Adrenal gland (tissue), 9 donors: ENCODE measurements at regions not wholly inside any gene's neighbourhood (a gene's known extent, or its start where the extent isn't known, plus 50 kb on each side); places are given as distances from the start of the nearest gene placed in this dataset.

Experiments
- DNase-seq, 7 donors: peaks; one replicate each; pipeline ENCODE4 v3.0.0-alpha.2; 2019 to 2020
- H3K27ac ChIP-seq, 5 donors: fragments of 200-600 bp; sonication (generic) in 4 of 5; 1 replicate in 3 of 5; 2 replicates in 2 of 5; pipeline versions ENCODE4 v1.5.1 to v1.8.0; 2016 to 2020; ENCODE audit warnings: mild to moderate bottlenecking in 1 of 5
- H3K27me3 ChIP-seq: fragments of 200-600 bp; 2 replicates; pipeline ENCODE4 v1.8.0; 2021
- H3K36me3 ChIP-seq, 2 donors: fragments of 200-600 bp; replicated peaks in 1 of 2; 1 replicate in 1 of 2; 2 replicates in 1 of 2; pipeline versions ENCODE4 v1.5.1 to v1.8.0; 2018 to 2022
- H3K4me1 ChIP-seq, 2 donors: fragments of 200-600 bp; replicated peaks in 1 of 2; 1 replicate in 1 of 2; 2 replicates in 1 of 2; pipeline versions ENCODE4 v1.5.1 to v1.8.0; 2018 to 2021
- H3K4me3 ChIP-seq, 4 donors: fragments of 200-600 bp; sonication (generic) in 3 of 4; one replicate each; pipeline ENCODE4 v1.5.1; 2016 to 2018
- H3K9me3 ChIP-seq, 3 donors: fragments of 200-600 bp; sonication (generic) in 1 of 3; replicated peaks in 1 of 3; 1 replicate in 2 of 3; 2 replicates in 1 of 3; pipeline versions ENCODE4 v1.5.1 to v1.8.0; 2016 to 2021
- CTCF ChIP-seq, 6 experiments: fragments of 450-650 bp in 4 of 6; fragments of 200-600 bp in 2 of 6; sonication (generic) in 1 of 6; IDR thresholded peaks; 1 replicate in 5 of 6; 2 replicates in 1 of 6; pipeline versions ENCODE4 v1.5.1 to v1.8.0; 2016 to 2021; ENCODE audit warnings: antibody characterized with exemption in 6 of 6, mild to moderate bottlenecking in 2 of 6, moderate library complexity in 1 of 6
- POLR2A ChIP-seq, 2 donors: fragments of 450-650 bp; IDR thresholded peaks; one replicate each; pipeline ENCODE4 v1.6.1; 2017; ENCODE audit warnings: antibody characterized with exemption in 2 of 2, mild to moderate bottlenecking in 2 of 2, moderate library complexity in 1 of 2
- WGBS, 4 donors: extraction: QIAGEN DNeasy Blood & Tissue Kit in 2 of 4; methylation state at CpG; one replicate each; pipeline versions ENCODE4 v1.1.5 to v1.1.7; 2013 to 2017; 5-methylcytosine and 5-hydroxymethylcytosine counted together
- intact Hi-C, 2 donors: fragments of 100-400 bp; cut with DNase I; formaldehyde crosslinking; loops; one replicate each; pipeline versions ENCODE4 v1.14.1 to v1.15.0; 2022 to 2023
- small RNA-seq, 2 donors: library from RNA; depleted of rRNA; stranded (forward); fragments of <200 nt; gene quantifications; one replicate each; pipeline ENCODE3, GENCODE V24; 2016
- donor health status: healthy with polysubstance abuse.
- donor health status: Bipolar disorder and iron deficiency.
- donor health status: DM: yes; HTN: yes; CAD: no.
- donor health status: DM: no; HTN: no; CAD: no.
- donor health status: DM: no; HTN: no; CAD: no.

- intact Hi-C loops: no loop called here
- DNase-seq: no peak
- no peak for TF ChIP-seq CTCF (IDR thresholded peaks at IDR 0.05)
- H3K36me3 ChIP-seq: no peaks in the 10 kb centered on the region
- 55 to 76% (median 67%) methylated on average over 2 of the region's 2 CpGs for WGBS, 4 donors
- H3K27ac ChIP-seq: no peak overlapping the region
- H3K4me1 ChIP-seq: no peaks in the 10 kb centered on the region
- H3K27me3 ChIP-seq: no peaks in the 10 kb centered on the region
- no peak overlapping the region for H3K4me3 ChIP-seq
- H3K9me3 ChIP-seq: no peaks in the 10 kb centered on the region
These were observed 56.1 kb upstream of the TAS2R1 start for GRCh38 chr5:9686216-9686615.

GRCh38 chr5:9681706-9682105 is 51.6 kb upstream of the TAS2R1 start:
- WGBS, 4 donors: 70 to 80% (median 73%) methylated on average over 1 of the region's 1 CpG

More at GRCh38 chr5:9681706-9682105, 51.6 kb upstream of the TAS2R1 start:
- H3K4me1 ChIP-seq: no peaks in the 10 kb centered on the region
- H3K27me3 ChIP-seq: no peaks in the 10 kb centered on the region
- no peak for DNase-seq
- no peak for TF ChIP-seq POLR2A (IDR thresholded peaks at IDR 0.05)
- no peak for TF ChIP-seq CTCF (IDR thresholded peaks at IDR 0.05)
- H3K4me3 ChIP-seq: no peak overlapping the region
- H3K36me3 ChIP-seq: no peaks in the 10 kb centered on the region
- no peaks in the 10 kb centered on the region for H3K9me3 ChIP-seq
- no peak overlapping the region for H3K27ac ChIP-seq
- intact Hi-C loops: no loop called here

Small RNA genes lying in the stretch of these regions (small RNA-seq; reads per million reads assigned to genes)
- gene AC034229.5 (0 reads per million in 2 donors), gene AC034229.6 (0 reads per million in 2 donors), gene AC091905.3 (0 reads per million in 2 donors), gene AC091905.4 (0 reads per million in 2 donors), gene RNA5SP177 (0 reads per million in 2 donors)
